ENCODE measurements at regions not wholly inside any gene's neighbourhood (a gene's known extent, or its start where the extent isn't known, plus 50 kb on each side); places are given as distances from the start of the nearest gene placed in this dataset.

DNA sequence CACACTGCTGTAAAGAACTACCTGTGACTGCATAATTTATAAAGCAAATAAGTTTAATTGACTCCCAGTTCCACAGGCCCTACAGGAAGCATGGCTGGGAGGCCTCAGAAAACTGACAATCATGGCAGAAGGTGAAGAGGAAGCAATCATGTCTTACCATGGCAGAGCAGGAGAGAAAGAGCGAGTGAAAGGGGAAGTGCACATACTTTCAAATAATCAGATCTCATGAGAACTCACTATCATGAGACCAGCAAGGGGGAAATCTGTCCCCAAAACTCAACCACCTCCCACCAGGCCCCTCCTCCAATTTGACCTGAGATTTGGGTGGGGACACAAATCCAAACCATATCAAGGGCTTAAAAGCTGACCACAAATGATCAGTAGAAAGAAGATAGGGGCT is 493.2 kb downstream of the PTPRC start:
- no peak overlapping the region for H3K27ac ChIP-seq
- ATAC-seq: no peak
- H3K36me3 ChIP-seq (replicated peaks in 1 of 2; ENCODE audit: insufficient read depth in 1 of 2, low read depth in 2 of 2): no peaks in the 10 kb centered on the region
- intact Hi-C loops (cut with DNase I): no loop called here
- no peaks in the 10 kb centered on the region for H3K27me3 ChIP-seq
- peaks cover 6% of the 10 kb centered on the region for H3K4me1 ChIP-seq
- no peaks in the 10 kb centered on the region for H3K9me3 ChIP-seq
- DNase-seq: no peak
- WGBS, 2 donors: 86 to 94% methylated on average over 1 of the region's 1 CpG
- TF ChIP-seq, protein P1, sequence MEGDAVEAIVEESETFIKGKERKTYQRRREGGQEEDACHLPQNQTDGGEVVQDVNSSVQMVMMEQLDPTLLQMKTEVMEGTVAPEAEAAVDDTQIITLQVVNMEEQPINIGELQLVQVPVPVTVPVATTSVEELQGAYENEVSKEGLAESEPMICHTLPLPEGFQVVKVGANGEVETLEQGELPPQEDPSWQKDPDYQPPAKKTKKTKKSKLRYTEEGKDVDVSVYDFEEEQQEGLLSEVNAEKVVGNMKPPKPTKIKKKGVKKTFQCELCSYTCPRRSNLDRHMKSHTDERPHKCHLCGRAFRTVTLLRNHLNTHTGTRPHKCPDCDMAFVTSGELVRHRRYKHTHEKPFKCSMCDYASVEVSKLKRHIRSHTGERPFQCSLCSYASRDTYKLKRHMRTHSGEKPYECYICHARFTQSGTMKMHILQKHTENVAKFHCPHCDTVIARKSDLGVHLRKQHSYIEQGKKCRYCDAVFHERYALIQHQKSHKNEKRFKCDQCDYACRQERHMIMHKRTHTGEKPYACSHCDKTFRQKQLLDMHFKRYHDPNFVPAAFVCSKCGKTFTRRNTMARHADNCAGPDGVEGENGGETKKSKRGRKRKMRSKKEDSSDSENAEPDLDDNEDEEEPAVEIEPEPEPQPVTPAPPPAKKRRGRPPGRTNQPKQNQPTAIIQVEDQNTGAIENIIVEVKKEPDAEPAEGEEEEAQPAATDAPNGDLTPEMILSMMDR (IDR thresholded peaks at IDR 0.05): no peak
- TF ChIP-seq POLR2A (IDR thresholded peaks at IDR 0.05): no peak
- H3K4me3 ChIP-seq: no peak overlapping the region

DNA sequence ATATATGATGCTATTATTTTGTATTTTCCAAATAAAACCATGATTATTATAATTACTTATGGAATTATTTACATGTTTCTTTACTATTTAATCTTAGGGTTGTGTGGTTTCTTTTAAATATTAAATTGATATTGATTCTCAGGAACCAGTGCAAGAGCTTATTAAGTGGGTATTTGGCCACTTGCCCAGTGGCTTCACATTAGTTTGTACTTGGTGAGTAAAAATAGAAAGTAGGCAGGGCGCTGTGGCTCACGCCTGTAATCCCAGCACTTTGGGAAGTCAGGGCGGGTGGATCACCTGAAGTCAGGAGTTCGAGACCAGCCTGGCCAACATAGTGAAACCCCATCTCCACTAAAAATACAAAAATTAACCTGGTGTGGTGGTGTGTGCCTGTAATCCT is 497.1 kb downstream of the PTPRC start:
- intact Hi-C loops (cut with DNase I): no loop called here
- no peak for TF ChIP-seq POLR2A (IDR thresholded peaks at IDR 0.05)
- TF ChIP-seq, protein P1 (IDR thresholded peaks at IDR 0.05): no peak
- no peaks in the 10 kb centered on the region for H3K36me3 ChIP-seq (replicated peaks in 1 of 2; ENCODE audit: insufficient read depth in 1 of 2, low read depth in 2 of 2)
- WGBS, 2 donors: 51 to 61% methylated on average over 4 of the region's 4 CpGs
- DNase-seq (peak in 3 of 4 donors; percentile 14 to 26 (median 24)), ATAC-seq (no peak)
- H3K4me3 ChIP-seq: no peak overlapping the region
- no peaks in the 10 kb centered on the region for H3K9me3 ChIP-seq
- H3K27ac ChIP-seq: no peak overlapping the region
- H3K27me3 ChIP-seq: no peaks in the 10 kb centered on the region
- no peaks in the 10 kb centered on the region for H3K4me1 ChIP-seq

DNA sequence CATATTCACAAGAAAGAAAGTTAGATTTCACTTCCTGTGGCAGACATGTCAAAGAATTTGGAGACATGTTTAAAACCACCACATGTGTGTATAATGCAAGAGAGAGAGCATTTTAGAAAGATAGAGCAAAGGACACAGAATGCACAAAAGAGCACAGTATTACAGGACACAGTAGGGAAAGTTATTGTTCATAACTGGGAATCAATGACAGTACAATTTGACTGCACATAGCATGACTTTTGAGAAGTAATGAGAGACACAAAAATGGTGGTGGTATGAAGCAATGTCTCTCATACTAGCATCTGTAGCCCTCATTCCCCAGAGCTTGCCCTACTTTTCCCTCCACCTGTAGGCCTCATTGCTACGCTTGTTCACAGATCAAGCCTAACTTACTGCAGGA is 499.2 kb downstream of the PTPRC start:
- TF ChIP-seq, protein P1 (IDR thresholded peaks at IDR 0.05): no peak
- no peak for TF ChIP-seq POLR2A (IDR thresholded peaks at IDR 0.05)
- H3K4me3 ChIP-seq: no peak overlapping the region
- 71 to 94% methylated on average over 1 of the region's 1 CpG for WGBS, 2 donors
- intact Hi-C loops (cut with DNase I): no loop called here
- no peak overlapping the region for H3K27ac ChIP-seq
- H3K4me1 ChIP-seq: no peaks in the 10 kb centered on the region
- ATAC-seq (no peak), DNase-seq (no peak)
- no peaks in the 10 kb centered on the region for H3K9me3 ChIP-seq
- no peaks in the 10 kb centered on the region for H3K36me3 ChIP-seq (replicated peaks in 1 of 2; ENCODE audit: insufficient read depth in 1 of 2, low read depth in 2 of 2)
- no peaks in the 10 kb centered on the region for H3K27me3 ChIP-seq

DNA sequence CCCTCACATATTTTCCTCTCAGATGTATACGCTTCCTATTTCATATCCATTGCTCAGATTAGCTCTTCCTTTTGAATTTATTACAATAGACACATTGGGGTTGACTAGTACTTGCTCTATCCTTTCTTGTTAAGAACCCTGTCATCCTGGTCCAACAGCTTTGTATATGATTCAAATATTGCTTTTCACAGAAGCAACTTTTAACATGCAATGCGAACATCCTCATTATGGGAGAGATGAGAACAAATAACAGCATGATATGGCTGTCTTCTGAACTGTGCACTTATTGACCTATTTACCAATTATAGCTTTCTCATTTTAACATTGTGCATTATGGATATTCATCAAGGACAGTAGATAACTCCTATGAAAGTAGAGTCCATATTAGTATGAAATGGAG is 510.8 kb downstream of the PTPRC start:
- WGBS, 2 donors: 97% methylated on average over 2 of the region's 2 CpGs
- H3K9me3 ChIP-seq: no peaks in the 10 kb centered on the region
- TF ChIP-seq, protein P1 (IDR thresholded peaks at IDR 0.05): no peak
- TF ChIP-seq POLR2A (IDR thresholded peaks at IDR 0.05): no peak
- H3K27me3 ChIP-seq: no peaks in the 10 kb centered on the region
- intact Hi-C loops (cut with DNase I): no loop called here
- H3K27ac ChIP-seq: no peak overlapping the region
- no peaks in the 10 kb centered on the region for H3K4me1 ChIP-seq
- no peak overlapping the region for H3K4me3 ChIP-seq
- ATAC-seq (no peak), DNase-seq (no peak)
- H3K36me3 ChIP-seq (replicated peaks in 1 of 2; ENCODE audit: insufficient read depth in 1 of 2, low read depth in 2 of 2): no peaks in the 10 kb centered on the region

DNA sequence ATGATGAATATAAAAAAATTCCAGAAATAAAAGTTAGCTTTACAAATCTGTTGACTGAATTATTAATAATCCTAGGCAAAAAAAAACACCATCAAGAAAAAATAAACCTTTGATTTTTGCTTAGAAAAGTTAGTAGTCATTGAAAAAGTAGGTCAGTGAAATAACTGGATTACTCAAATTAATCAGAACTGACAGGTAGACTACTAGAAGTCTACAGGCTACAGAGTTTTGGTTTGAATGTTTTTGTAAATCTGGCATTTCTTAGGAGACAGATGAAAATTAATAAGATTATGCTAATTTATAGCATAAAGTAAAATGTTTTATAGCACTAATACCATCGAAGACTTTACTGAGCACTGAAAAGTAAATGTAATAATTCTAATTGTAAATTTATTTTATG is 511.9 kb downstream of the PTPRC start:
- Histone ChIP-seq H3K9me3 (no peaks in the 10 kb centered on the region), H3K27ac (no peak overlapping the region), H3K4me1 (no peaks in the 10 kb centered on the region), H3K27me3 (no peaks in the 10 kb centered on the region), H3K36me3 (replicated peaks in 1 of 2; ENCODE audit: insufficient read depth in 1 of 2, low read depth in 2 of 2) (no peaks in the 10 kb centered on the region), H3K4me3 (no peak overlapping the region)
- ATAC-seq (no peak), DNase-seq (no peak)
- intact Hi-C loops (cut with DNase I): no loop called here
- TF ChIP-seq POLR2A (IDR thresholded peaks at IDR 0.05): no peak
- TF ChIP-seq, protein P1 (IDR thresholded peaks at IDR 0.05): no peak
- WGBS, 2 donors: 84 to 85% methylated on average over 1 of the region's 1 CpG
